Suppressor macrophage (primary cell): ENCODE measurements at regions not wholly inside any gene's neighbourhood (a gene's known extent, or its start where the extent isn't known, plus 50 kb on each side); places are given as distances from the start of the nearest gene placed in this dataset.
"Not testable (repeated sequence)": the region's sequence is repeated elsewhere in the genome, so short reads cannot be mapped to it uniquely, and the experiment has no call there.

Experiments used
- DNase-seq, 4 experiments: peaks; one replicate each; pipeline ENCODE4 v3.0.0-alpha.2; 2020 to 2022

DNA sequence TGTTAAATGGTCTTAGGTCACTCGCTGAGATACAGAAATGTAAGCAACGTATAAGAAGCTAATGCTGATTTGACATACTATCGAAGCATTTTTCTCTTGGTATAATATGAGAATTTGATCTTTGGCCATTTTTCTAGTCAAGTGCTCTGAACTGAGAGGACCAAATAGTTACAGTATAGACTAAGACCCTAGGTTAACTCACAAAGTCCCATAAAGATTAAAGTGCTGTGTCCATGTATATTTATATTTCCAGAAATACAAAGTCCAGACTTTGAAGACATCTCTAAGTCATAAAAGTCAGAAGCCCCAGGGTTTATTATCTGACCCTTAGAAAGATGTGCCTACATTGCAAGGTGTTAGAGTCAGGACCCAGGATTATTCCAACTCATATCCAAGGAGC lies 752.4 kb upstream of the COX7C start:
- DNase-seq: no peak

DNA sequence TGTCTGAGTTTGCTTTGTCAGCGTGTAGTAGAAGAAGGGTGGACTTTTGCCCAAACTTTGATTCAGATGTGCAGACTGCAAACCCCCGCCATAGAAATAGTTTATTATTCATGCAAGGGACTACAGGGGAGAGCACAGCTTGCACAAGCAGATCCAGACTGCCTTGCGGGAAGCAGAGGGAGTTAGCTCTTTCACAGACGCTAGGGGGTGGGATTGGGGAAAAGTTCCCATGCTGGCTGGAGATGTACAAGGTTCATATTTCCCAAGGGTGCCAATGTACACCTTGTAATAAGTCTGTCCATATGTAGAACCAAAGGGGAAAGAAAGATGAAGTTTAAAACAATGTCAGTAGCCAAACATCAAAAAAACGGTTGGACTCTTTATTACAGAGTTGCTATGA lies 749.7 kb upstream of the COX7C start:
- no peak for DNase-seq

DNA sequence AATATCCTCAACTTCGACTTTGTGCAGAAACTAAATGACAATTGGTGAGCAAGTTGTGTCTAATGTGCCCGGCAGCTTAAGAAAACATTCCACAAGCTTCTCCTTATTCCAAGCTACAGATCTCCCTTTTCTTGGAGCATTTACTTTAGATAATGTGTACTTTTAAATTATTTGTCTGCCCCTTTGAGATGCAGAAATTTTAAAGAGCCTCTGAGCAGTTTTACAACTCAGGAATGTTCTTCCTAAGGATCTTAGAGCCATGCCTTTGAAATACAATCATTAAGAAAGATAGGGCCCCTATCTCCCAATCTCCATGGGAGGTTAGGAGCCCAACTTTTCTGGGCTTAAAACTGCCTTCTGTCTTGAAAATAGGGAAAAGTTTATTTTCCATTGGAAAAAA lies 723.7 kb upstream of the COX7C start:
- no peak for DNase-seq

DNA sequence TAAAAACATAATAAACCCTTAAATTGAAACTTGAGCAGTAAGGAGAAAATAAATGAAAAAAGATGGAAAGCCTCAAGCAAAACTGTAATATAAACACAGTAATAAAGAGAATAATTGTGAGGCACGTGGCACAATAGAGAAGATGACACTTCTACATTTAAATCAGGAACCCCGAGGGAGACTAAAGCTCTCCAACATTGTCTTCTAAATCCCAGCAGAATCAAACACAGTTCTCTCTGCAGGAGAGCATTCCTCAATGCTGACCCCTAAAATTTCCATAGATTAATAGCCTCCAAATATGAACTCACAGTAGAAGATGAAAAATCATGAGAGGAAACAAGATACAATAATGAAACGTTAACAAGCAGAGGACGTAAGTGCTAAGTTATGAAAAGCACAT lies 721.2 kb upstream of the COX7C start:
- no peak for DNase-seq

DNA sequence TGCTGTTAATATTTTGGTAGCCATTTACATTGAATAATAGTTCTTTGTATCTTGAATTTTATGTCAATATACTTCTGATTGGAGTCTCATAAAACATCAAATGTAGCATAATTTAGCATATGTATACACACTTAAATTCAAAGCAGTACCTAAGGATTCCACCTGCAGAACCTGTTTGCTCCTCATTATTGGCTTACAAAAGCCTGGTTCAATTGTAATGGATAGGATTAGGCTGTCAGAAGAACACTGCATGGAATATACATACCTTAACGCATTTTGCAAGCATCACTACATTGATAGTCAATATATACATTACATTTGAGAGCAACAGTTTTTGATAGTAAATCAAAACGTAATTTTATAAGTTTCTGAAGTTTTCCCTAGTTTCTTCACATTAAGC lies 711.3 kb upstream of the COX7C start:
- no peak for DNase-seq

DNA sequence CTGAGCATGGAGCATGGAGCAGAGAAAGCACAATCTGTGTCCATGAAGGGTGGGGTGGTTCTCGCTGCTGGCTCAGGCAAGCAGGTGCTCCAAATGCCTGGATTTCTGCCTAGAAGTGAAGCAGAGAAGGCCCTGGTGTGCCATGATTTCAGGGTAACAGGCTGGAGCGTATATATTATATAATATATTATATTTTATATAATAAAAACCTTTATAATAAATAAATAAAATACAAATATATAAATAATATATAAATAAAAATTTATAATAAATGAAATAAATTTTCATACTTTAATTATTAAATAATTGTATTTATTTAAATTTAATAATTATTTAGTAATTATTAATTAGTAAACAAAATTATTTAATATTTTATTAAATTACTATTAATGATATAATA lies 707.4 kb upstream of the COX7C start:
- no peak for DNase-seq

DNA sequence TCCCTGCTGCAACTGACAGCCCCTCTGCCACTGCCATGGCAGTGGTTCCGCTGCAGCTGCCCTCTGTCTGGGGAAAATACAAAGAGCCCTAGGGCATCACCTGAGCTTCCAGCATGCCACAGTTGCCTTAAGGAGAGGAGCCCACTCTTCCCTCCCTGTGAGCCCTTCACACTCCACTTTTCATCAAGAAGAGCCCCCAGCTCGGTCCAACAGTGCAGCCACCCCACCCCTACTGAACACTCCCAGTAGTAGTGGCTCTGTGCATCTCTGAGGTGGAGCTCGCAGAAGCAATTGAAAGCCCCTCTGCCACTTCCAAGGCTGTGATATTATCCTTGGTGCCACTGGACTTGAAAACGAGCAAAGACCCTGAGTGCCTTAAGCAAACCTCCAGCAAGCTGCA lies 696.8 kb upstream of the COX7C start:
- DNase-seq: no peak

DNA sequence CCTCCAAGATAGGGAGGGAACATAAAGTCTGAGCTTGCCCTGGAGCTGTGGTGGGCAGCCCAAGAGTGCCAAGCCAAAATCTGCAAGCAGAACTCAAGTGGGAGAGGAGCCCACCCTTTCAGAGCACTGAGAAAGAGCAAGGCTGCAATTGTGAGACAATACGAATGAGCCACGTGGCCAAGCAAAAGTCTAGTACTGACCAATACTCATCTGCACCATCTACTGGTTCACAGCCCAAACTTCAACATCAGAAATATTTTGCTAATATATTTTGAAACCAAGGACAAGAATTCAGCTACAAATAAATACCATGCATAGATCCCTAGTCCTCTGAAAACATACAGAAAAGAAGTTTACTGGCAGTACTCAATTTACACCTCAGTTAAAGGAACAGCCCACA lies 696.2 kb upstream of the COX7C start:
- no peak for DNase-seq

DNA sequence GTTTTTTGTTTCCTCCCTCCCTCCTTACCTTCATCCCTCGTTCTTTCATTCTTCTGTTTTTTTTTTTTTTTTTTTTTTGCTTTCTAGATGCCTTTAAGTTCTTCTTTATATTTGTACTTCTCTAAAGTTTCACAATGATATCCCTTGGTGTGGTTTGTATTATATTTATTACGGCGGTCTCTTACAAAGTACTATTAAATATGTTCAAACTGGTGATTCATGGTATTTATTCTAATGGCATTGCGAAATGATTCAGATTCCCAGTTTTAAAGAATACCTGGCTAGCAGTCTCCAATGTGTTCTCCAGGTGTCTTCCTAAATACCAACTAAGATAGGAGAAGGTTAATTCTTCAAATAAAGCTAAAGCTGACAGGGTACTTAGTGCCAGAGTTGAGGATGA lies 690.1 kb upstream of the COX7C start:
- DNase-seq: no peak

DNA sequence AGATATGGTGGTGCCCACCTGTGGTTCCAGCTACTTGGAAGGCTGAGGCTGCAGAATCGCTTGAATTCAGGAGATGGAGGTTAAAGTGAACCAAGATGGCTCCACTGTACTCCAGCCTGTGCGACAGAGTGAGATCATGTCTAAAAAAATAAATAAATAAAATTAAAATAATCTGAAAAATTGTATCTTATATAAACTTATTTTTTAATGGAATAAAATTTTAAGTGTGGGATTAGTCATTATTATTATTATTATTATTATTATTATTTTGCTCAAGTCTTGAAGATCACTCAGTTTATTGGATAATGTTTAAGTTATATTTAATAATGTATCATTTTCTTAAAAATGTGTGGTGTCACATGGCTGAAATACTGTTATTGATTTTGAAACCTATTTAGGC lies 688.0 kb upstream of the COX7C start:
- no peak for DNase-seq

DNA sequence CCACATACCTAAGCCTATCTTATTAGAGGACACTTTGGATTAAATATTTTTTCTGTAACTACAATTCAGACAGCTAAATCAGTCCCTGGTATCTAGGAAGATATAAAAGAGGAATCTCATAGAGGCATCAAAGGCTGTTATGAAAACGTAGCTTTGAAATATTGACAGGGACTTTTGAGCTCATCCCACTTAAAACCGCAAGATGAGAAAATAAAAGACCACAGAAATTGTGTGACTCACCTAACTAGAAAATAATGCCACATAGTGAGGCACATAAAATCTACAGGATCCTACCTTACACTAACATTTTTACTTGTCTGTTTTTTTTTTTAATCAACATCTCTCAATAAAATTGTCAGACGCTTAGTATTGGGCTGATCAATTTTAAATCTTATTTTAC lies 686.5 kb upstream of the COX7C start:
- no peak for DNase-seq

DNA sequence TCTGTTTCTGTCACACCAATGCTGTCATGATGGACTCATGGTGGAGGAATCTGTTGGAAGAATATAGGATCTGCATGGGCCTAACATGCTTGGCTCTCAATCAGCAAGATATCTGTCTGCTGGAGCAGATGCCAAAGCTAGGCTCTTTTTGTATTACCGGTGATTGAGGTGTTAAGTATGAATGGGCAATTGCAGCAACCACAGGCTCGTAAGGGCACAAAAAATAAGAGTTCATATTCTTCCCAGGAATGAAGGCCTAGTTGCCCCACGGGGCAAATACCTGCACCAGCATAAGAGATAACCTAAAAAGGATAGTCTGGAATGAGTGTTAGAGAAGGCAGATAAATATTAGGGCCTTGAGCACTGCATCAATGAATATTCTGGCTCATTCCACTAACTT lies 679.5 kb upstream of the COX7C start:
- DNase-seq: no peak

DNA sequence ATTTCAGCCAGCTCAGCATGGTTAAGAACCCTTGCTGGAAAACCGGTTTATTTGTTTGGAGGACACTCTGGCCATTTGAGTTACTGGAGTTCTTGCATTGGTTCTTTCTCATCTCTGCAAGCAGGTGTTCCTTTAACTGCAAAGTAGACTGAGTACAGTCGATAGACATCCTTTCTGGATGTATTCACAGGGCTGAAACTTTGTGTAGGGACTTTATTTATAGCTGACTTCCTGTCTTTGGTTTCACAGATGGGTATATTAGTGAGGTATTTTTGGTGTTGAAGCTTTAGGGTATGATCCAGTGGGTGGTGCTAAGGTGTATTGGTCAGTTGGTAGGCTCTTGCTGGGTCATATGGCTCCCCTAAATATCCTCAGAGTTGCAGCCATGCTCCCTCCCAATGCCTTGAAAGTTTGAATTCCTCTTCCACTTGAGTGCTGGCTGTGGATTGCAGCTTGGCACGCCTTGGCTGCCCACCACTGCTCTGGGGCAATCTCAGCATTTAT lies 666.0 kb upstream of the COX7C start:
- no peak for DNase-seq

DNA sequence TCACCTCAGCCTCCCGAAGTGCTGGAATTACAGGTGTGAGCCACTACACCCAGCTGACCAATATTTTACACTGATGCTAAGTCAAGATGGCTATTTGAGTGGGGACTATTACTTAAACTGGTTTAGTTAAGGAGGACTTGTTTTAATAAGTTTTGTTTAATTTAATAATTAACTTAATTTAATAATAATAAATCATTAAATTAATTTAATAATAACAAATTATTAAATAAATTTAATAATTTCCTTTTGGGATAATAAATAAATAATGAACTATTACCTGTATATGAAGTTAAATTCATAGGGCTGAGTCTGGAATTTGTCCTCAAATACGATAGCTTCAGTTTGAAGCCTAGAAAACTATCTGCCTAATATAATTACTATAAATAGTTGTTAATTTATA lies 665.1 kb upstream of the COX7C start:
- no peak for DNase-seq

DNA sequence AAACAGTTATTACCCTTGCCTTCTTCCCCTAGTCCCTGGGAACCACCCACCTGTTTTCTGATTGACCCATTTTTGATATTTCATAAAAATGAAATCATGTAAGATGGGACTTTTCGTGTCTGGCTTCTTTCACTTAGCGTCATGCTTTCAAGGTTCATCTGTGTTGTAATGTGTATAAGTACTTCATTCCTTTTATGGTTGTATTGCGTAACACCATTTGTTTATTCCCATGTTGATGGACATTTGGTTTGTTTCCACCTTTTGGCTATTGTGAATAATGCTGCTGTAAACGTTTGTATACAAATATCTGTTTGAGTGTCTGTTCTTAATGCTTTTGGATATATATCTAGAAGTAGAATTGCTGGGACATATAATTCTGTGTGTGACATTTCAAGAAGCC lies 650.1 kb upstream of the COX7C start:
- no peak for DNase-seq

DNA sequence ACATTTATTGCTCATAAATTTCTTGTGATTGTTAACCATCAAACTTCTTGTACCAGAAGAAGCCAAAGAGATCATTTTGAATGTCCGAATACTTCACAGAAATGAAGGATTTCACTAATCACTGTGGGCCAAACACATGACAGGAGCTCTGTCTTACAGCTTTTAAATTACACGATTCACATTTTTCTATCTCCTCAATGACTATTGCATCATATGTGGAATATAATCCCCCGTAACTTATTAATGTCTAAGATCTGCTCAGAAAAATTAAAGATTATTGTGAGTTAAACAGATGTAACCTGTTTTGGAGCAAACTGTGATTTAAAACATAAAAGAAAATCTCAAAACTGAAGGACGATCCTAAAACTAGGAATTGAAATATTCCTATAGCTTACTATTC lies 645.2 kb upstream of the COX7C start:
- no peak for DNase-seq

DNA sequence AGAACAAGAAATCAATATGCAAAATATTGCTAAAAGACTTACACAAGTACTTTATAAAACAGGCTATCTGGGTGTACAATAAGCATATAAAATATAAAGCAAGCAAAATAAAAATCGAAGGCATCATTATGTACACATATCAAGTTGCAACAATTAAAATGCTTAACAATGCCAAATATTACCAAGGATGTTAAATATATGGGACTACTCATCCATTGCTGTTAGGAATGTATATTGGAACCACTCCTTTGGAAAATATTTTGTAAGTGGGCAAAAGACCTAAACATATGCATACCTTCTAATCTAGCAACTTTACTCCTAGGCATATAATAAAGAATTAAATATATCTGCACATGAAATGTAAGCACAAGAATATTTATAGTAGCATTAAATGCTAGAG lies 632.6 kb upstream of the COX7C start:
- no peak for DNase-seq

DNA sequence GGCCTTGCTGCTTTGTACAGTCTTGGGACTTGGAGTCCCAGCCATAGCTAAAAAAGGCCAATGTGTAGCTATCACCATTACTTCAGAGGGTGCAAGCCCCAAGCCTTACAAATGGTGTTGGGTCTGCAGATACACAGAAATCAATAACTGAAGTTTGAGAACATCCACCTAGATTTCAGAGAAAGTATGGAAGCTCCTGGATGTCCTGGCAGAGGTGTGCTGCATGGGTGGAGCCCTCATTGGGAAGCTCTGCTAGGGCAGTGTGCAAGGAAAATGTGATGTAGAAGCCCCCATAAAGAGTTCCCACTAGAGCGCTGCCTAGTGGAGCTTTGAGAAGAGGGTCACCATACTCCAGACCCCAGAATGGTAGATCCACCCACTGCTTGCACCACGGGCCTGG lies 626.7 kb upstream of the COX7C start:
- no peak for DNase-seq

DNA sequence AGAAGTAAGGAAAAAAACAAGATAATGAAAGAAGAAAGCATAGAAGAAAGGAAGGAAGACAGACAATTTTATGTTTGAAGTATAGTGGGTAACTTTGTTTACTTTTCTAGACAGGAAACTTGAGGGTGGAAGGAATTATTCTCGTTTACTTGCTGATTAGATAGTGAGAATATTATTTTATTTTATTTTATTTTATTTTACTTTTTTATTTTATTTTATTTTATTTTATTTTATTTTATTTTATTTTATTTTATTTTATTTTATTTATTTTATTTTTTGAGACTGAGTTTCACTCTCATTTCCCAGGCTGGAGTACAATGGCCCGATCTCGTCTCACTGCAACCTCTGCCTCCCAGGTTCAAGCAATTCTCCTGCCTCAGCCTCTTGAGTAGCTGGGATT lies 623.1 kb upstream of the COX7C start:
- DNase-seq: not testable (repeated sequence)

DNA sequence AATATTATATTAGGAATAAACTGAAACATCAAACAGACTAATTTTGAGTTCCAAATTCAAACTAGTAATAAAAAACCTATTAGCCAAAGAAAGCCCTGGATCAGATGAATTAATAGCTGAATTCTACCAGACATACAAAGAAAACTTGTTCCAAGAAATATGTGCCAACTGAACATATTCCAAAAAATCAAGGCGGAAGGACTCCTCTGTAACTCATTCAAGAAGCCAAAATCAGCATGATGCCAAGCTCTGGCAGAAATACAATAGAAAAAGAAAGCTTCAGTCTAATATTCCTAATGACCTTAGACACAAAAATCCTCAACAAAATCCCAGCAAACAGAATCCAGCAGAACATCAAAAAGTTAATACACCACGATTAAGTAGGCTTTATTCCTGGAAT lies 619.1 kb upstream of the COX7C start:
- DNase-seq: no peak

DNA sequence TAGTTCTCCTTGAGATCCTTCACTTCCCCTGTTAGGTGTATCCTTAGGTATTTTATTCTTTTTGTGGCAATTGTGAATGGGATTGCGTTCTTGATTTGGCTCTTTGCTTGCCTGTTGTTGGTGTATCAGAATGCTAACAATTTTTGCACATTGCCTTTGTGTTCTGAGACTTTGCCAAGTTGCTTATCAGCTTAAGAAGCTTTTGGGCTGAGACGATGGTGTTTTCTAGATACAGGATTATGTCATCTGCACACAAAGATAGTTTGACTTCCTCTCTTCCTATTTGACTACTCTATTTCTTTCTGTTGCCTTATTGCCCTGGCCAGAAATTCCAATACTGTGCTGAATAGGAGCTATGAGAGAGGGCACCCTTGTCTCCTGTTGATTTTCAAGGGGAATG lies 609.4 kb upstream of the COX7C start:
- DNase-seq: no peak

DNA sequence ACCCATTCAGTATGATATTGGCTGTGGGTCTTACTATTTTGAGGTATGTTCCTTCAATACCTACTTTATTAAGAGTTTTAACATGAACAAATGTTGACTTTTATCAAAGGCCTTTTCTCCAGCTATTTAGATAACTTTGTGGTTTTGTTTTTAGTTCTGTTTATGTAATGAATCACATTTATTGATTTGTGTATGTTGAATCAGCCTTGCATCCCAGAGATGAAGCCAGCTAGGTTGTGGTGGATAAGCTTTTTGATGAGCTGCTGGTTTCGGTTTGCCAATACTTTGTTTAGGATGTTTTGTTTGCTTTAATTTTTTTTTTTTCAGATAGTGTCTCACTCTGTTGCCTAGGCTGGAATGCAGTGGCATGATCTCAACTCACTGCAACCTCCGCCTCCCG lies 609.0 kb upstream of the COX7C start:
- no peak for DNase-seq

DNA sequence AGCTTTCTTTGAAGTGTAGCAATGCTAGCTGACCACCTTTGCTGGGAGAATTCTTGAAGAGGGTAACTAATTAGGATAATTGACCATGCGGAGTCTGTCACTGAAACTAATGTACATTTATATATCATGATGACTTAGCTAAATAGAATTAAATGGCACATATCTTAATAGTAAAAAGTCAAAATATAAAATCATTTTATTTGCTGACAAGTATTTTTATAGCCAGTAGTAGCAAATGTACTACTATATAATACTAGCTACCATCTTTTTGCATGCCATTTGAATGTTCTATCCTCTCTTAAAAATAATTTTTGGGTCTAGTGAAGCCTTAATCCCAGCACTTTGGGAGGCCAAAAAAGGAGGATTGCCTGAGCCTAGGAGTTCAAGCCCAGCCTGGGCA lies 605.8 kb upstream of the COX7C start:
- no peak for DNase-seq

DNA sequence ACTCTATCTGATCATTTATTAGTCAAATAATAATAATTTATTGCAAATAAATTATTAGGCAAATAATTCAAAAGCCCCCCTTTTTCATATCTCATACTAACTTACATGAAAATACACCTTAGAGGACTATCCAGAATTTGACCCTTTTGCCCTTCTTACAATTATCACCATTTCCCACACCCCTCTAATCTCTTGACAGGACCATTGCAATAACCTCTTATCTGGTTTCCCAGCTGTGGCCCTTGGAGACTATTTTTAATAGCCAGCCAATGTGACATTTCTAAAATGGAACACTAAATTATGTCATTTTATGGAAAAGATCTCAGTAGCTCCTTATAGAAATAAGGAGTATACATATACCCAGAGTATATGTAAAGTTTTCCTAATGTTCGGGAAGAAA lies 588.4 kb upstream of the COX7C start:
- no peak for DNase-seq

DNA sequence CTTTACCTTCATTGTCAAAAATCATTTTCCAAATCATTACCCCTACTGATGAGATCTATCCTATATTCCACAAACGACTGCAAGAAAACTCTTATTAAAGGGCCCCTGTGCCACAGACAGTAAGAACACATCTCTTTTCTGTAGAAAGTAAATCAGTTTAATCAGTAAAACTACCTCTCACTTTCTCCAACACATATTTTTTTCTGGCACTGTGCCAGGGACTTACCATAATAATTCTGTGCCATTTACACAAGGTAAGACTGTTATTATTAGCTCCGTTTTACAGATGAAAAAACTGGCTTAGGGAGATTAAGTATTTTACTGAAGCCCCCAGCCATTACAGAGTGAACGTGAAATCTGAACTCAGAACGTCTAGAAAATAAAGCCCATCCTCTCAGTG lies 587.0 kb upstream of the COX7C start:
- DNase-seq: no peak

DNA sequence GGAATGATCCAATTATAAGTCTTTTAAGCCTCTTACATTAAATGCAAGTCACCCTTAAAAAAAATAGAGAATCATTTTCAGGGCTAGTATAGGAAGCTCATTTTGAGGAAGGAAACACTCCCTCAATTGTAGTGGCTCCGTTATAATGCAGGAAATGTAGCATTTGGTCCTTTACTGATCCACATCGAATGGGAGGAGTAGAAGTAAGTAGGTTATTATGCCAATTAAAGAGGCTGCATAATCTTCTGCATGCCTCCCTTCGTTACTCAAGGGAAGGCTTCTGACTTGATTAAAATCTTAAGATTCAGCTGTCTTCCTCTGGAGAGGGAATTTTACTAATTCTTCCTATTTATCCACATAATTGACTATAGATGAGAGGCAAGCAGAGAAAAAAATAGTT lies 579.2 kb upstream of the COX7C start:
- no peak for DNase-seq
